ENCODE measurements at regions not wholly inside any gene's neighbourhood (a gene's known extent, or its start where the extent isn't known, plus 50 kb on each side); places are given as distances from the start of the nearest gene placed in this dataset.

DNA sequence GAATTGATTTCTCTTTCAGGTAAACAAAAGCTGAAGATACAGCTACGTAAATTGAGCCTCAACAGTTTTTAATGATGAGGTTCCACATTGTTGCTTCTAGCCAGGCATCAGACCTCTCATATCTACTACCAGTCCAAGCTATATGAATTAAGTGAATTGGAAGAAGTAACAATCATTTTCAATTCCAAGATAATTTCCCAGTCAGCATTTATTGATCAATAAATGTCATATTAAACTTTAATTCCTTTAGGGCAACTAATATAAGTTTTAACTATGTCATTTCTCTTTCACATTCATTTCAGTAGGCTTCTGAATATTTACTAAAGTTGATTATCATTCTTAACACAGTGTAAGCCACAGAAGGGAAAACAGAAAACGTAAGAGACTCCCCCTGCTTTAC is 1413.7 kb upstream of the CELF2 start:
- TF ChIP-seq EZH2 (IDR thresholded peaks at IDR 0.05; ENCODE audit: low read length) = no peak
- TF ChIP-seq CTCF (optimal IDR thresholded peaks at IDR 0.05 in 1 of 3, IDR thresholded peaks at IDR 0.05 in 1 of 3, conservative IDR thresholded peaks at IDR 0.05 in 1 of 3; ENCODE audit: extremely low read depth in 1 of 3, insufficient read depth in 2 of 3, low read length in 3 of 3) = no peak
